ENCODE measurements at regions not wholly inside any gene's neighbourhood (a gene's known extent, or its start where the extent isn't known, plus 50 kb on each side); places are given as distances from the start of the nearest gene placed in this dataset.

DNA sequence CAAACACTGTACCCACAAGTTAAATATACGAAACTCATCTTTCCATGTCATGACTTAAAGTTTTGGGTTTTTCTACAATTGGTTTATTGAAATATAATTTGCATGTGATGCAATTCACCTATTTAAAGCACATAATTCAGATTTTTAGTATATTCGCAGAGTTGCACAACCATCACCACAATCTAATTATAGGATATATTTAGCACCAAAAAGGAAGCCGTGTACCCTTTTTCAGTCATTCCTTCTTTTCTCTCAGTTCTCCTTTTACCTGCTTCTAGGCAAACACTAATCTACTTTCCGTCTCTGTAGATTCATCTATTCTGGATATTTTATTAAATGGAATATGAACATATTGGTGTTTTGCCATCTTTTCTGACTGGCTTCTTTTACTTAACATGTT lies 1458.1 kb upstream of the TENM4 start:
- no peak for DNase-seq

DNA sequence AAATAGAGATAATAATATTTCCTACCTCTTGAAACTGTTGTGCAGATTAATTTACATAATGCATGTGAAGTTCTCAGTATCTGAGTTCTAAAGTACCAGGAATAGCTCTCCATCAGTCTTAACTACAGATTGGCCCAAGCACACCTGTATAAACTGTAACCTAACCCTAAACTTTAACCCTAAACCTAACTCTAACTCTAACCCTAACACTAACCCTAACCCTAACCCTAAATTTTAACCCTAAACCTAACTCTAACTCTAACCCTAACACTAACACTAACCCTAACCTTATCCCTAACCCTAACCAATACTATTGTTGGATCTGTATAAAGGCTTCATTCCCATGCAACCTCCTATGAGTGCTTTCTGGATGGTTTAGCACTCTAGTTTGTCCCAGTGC lies 1445.9 kb upstream of the TENM4 start:
- no peak for DNase-seq

DNA sequence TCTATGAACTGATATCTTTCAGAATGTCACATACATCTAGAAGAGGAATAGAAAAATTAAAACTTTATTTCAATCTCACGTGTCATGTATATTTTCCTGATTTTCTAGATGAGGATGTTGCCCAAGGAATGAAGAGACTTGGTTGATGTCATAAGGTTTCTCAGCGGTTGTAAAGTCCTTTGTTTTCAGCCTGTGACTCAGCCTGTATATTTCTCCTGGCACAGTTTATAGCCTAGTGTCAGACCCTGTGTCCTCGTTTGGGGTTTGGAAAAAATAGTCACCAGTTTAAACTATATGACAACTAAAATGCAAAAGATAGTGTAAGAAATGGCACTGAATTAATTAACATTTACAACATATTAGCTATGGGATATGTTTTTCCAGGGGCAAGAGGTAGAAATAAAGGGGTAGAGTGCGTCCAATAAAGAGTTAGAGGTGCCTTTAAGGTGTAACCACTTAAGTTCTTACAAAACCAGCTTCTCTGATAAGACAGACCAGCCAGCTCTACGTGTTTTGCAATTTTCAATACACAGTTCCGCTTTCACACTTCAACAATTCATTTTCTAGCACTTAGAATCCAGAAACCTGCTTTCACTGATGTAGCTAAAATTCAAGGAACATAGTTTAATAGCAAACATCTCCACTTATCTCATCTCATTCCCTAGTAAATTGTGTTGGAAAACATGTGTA lies 1432.6 kb upstream of the TENM4 start:
- no peak for DNase-seq

DNA sequence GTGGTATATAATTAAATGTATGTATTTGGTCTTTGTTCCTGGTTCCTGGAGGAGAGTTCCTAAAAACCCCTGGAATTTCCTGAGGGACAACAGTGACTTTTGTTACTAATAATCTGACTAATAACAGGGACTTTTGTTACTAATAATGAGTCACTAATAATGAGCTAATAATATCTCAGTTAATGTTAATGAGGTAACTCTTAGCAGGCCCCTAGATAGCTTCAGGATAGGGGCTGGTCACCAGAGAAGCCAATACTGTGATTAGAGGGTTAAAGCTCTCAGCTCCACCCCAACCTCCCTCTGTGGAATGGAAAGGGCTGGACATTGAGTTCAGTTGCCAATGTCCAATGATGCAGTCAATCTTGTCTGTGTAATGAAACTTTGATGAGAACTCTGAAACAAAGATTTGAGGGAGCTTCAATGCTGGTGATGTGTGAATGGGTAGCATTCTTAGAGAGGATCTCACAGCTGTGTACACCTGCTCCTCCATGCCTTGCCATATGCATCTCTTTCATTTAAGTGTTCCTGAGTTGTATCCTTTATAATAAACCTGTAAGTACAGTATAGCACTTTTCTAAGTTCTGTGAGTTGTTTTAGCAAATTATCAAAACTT lies 1431.4 kb upstream of the TENM4 start:
- no peak for DNase-seq

DNA sequence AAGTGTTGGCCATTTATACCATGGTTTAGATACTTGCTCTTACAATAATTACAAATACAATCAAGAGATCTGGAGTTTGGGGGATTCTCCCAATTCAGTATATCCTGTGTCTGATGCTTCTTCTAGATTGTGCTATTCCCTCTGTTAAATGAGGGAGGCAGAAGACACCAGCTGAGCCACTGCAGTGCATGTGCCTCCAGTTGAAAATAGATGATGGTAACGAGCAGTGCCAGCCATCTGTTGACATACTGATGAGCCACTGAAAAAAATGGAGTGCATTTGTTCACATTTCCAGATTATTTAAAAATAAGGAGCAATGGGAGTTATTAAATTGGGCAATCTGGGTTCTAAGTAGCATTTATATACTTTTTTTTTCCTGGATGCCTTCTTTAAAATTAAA lies 1428.0 kb upstream of the TENM4 start:
- no peak for DNase-seq

DNA sequence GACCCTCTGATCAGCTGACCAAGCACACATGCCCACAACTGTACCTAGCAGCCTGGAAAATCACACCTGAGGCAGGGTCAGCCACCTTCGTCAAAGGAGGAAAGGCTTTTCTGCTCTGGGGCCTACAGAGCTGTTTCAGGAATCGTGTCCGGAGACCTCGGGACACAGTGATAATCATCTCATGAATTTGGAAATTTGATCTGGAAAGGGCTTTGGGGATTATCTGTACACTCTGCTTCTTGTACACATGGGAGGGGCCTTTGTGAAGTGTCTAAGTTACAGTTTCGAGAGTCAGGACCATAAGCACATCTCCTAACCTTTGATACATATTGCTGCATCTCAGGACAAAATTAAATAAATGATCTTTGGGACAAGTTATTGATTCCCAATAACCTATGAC lies 1421.2 kb upstream of the TENM4 start:
- DNase-seq = no peak

DNA sequence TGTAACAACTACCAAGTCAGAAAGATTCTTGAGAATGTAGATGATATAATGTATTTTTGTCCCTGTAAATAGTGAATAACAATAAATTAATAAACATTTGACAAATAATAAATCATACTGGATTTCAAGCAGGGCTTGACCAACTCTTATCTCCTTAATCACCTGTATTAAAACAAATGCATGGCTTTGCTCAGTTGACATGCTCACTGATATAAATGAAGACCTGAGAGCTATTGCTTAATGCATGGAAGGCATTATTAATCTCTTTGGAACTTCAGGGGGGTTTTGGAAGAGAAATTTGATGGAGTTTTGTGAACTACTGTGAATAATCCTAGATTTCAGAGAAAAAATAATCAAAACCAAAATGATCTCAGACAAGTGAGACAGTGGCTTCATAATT lies 1420.4 kb upstream of the TENM4 start:
- no peak for DNase-seq

DNA sequence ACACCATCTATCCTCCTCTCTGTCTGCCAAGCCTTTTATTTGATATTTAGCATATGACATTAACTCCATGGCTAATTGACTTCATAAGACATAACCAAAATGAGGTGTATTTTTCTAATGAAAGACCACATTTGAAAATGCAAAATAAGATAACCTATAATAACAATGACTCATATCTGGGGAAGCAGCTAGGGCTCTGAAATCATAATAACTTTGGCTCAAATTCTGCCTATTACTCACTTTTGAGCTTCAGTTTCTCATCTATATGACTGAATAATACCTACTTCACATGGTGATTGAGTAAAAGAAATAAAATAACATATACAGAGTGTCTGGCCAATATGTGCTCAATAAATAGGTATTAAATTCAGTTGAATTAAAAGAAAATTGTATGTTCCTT lies 1419.8 kb upstream of the TENM4 start:
- peak; percentile 48 for DNase-seq

DNA sequence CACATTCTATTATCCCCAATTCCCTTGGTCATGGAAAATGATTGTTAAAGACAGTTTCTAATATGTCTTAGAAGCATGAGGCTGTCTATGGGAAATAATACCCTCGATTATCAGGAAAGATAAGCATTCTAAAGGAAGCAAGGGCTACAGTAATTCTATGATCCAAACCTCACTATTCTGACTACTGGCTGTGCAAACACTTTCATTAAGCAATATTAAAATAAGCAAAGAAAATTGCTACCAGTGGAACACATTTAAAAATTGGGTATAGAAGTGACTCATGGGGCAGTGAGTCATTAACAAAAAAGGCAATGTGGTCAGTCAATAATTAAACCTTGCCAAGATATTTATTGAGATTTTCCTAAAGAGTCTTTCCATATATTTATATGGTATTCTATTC lies 1415.2 kb upstream of the TENM4 start:
- DNase-seq = peak; percentile 48

DNA sequence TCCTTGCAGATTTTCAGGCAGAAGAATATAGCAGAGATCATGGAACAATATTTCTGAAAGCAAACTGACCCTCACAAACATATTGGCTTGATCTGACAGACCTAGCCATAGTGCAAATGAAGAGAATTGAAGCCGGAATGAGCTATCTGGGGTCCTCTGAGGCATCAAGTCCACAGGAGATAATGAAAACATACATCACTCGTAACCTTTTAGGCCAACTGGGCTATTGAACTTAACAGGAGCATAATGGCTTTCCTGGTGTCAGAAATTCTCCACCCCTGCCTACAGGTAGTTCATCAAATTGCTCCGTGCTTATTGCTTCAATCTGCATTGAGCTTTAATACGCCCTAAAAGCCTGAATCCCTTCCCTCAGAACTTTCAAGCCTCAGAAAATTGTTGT lies 1414.6 kb upstream of the TENM4 start:
- no peak for DNase-seq

DNA sequence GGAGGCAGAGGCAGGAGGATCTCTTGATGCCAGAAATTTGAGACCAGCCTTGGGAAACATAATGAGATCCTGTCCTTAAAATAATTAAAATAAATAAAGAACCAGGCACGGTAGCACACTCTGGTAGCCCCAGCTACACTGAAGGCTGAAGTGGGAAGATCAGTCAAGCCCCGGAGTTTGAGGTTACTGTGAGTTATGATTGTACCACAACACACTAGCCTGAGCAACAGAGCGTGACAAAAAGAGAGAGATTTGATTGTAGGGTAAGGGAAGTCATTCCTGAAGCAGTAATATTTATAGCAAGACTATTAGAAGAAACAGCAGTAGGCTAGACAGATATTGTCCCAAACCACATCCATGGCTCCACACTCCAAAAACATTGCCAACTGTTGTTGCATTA lies 1408.4 kb upstream of the TENM4 start:
- DNase-seq = no peak

DNA sequence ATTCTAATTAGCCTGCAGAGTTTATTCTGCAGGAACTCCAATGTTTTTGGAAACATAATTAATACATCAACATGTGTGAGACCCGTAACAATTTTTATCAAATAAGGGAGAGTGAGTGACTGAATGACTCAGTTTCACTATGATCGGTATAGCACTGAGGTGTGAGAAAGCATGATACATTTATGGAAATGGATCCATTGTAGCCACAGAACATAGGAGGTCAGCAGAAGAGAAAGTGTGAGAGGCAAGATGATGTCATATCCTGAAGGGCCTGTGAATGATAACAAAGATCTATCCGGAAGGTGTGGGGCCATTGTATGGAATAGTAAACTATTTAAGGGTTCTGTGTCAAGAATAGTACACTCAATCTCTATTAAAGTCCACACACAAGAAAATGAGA lies 1406.1 kb upstream of the TENM4 start:
- DNase-seq = no peak

DNA sequence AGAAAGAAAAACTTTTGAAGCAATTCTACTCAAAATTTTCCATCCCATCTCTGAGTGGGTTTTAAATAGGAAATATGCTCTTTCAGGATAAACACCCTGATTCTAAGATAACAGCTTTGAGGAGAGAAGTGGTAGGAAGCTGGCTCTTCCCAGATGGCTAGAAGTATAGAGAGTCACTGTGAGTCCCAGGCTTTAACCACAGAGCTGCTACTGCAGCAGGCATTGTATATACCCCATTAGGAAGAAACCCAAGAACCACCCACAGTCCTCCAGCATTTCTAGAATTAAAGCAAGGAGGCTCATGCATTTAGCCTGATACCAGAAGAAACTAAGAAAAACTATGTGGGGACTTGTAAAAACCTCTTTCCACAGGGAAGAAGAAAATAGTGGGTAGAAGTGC lies 1405.6 kb upstream of the TENM4 start:
- no peak for DNase-seq

DNA sequence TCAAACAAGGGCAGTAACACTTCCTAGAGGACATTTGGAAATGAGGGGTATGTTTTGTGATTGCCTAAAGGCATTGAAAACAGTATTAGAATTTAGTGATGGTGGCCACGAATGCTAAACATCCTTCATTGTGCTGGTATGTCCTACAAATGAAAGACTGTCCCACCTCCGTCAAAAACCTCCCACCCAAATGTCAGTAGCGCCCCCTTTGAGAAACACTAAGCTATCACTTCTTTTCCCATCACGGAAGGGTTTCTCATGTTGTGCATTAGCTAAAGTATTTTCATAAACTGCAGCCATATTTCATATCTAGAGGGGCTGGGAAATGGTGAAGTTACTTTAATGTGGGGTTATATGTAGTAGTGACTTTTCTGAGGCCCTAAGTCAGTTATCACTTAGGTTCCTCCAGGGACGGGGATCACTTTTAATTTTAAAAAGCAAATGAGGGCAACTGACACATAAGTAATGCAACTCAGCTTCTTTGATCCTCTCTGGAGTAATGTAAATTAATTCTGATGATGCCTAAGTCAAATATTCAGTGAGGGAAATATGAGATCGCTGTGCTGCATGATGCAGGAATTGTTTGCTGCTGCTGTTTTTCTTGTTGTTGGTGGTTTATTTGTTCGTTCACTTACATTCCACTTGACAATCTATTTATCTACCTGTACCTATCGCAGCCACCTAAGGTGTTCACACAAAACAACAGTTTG lies 1403.4 kb upstream of the TENM4 start:
- DNase-seq = no peak

DNA sequence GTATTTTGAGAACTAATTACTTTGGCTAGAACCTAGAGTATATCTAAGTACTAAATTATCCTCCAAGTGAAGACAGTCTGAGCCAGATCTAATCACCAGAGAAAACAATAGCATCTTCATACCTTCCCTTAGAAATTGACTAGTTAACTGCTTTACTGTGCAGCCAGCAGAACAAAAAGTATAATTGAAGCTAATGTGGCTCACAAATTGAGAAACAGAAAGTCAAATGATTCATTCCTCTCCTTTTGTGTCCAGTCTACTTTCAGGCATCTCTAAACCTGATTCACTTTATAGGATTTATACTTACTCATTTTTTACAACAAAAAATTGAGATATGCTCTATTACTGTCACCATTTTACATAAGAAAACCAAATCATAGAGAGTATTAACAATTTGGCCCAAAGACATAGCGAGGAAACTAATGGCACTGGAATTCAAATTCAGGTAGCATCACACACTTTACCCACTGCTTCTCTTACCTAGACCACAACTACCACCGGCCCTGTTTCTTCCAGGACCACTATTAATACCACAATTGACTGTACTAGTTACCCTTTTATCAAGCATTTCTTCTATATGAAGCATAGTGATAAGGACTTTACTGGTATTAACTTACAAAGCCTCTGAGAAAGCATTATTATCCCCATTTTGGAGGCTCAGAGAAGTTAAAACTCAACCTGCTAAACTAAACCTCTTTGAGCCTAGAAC lies 1402.6 kb upstream of the TENM4 start:
- DNase-seq = no peak

DNA sequence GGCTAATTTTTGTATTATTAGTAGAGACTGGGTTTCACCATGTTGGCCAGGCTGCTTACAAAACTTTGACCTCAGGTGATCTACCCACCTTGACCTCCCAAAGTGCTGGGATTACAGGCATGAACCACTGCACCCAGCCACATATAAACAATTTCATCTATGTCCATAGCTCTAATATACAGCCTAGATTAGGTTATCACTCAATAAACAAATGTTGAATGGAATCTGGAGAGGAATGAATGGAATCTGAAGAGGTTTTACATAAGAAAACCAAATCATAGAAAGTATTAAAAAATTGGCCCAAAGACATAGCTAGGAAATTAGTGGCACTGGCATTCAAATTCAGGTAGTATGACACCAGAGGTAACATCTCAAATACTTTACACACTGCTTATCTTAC lies 1401.4 kb upstream of the TENM4 start:
- DNase-seq = peak; percentile 54

DNA sequence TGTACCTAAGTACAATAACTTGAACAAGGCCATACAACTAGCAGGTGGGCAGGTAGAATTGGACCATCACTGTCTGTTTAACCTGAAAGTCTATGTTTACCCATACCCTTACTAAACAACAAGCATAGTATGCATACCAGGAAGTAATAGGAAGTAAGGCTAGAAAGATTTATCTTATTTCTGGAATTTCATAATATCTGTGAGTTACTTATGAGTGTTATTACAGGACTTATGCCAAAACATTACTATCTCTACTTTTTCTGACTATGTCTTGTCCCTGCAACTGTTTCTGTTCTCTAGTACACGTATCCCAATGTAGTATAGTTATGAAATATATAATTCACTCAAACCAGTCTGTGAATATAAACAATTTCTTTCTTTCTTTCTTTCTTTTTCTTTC lies 1400.8 kb upstream of the TENM4 start:
- DNase-seq = peak; percentile 67

DNA sequence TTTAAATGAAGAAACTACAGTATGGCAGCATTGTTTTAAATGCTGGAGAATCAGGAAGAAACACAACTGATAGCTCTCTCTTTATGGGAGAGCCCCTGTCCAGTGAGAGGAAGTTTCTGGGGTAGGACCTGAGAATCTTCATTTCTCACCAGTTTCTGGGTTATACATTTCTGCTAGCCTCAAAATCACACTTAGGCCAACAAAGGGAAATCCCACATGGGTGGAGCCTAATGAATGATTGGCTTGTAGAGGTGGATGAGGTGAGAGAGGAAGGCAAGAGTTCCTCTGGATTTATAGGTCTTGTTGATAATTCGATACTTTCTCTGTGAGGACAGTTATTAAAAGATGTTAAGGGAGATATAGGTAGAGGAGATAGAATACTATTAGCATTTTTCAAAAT lies 1397.3 kb upstream of the TENM4 start:
- no peak for DNase-seq

DNA sequence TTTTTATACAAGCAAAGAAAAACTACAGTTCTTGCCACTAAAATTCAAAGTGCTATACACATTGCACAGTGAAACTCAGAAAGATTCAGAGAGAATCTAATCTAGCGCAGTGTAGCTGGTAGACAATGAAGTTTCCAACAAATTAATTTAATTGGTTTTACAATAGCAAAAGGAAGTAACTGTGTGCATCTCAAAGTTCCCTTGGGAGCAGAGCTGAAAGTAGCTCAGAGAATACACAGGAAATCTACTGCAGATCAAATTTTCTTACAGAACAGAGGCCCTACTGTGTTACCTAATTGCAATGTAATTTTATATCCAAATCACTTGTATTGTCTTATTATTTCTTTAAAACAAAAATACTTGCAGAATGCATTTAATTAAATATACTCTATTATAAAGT lies 1396.2 kb upstream of the TENM4 start:
- DNase-seq = no peak

DNA sequence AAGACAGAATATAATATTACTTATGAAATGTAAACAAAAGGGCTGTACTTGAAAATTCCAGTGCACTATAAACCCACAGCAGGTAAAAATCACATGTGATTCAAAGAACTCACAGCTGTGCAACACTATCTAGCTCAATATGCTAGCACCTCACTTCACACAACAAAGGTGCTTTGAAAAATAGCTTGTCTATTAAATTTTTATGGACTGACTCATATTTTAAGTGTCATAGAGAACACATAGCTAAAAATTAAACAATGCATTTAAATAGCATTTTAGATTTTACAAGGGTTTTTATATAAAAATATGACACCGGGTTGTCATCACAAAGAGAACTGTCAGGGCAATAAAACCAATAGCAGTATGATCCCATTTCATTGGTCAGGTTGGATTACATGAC lies 1390.5 kb upstream of the TENM4 start:
- no peak for DNase-seq

DNA sequence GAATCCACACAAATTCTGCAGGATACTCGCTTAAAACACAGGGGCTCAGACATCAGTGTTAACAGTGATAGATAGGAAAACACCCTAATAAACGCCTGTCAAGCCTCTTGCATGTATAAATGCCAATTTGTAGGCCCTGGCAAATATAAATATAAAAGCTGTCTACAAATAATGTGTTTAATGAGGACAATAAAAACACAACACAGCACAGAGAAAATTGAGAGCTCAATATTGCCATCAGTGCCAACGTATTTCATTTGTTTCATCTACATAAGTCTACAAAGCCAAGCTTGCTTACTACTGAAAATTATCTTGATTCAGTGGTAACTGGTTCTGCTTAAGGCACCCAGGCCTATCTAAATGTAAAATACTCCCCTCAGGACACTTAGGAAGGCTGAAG lies 1387.0 kb upstream of the TENM4 start:
- no peak for DNase-seq

DNA sequence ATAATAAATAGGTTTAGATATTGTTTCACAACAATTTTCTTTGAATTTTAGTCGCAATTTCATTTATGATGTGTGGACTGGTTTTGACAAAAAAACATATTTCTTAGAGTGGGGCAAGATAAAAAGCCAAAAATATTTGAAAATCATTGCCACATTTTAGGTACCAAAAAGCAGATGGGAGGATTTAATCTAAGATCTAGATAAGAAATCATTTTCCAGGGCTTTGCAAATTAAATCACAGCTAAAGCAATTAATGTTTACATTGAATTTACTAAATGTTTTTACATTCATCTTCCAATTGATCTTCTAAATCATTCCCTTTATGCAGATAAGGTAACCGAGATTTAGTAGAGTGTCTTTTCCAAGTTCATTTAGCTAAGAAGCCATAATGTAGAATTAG lies 1386.0 kb upstream of the TENM4 start:
- DNase-seq = no peak

DNA sequence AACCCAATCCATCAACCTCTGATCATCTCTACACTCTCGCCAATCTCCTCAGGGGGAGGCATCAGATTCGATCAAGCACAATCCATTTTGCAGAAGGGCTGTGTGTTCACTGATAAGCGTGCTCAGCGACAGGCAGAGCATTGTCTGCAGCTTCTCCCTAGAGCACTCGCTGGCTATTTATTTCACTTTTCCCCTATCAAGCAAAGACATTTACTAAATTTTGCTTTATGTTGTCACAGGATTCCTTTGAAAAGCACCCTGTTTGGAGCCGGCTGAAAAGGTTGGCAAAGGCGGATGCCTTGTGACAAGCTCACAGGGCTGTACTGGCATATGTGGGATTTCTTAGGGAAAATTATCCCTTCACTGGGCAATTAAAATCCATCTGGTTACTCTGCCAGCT lies 1381.5 kb upstream of the TENM4 start:
- DNase-seq = no peak

DNA sequence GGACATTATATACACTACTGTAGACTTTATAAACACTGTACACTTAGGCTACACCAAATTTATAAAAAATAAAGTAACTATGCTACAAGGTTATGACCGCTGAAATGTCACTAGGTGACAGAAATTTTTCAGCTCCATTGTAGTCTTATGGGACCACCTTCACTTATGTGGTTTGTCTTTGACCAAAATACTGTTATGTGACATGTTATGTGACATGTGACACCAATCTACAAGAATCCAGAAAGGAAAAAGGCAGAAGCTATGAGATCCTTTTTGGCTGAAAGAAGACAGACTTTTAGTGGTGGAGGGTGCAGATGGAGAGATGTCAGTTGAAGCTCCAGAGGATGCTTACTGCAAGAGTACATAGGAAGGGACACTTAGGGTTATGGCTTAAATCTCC lies 1378.4 kb upstream of the TENM4 start:
- no peak for DNase-seq
